ENCODE measurements at regions not wholly inside any gene's neighbourhood (a gene's known extent, or its start where the extent isn't known, plus 50 kb on each side); places are given as distances from the start of the nearest gene placed in this dataset.
"Not testable (repeated sequence)": the region's sequence is repeated elsewhere in the genome, so short reads cannot be mapped to it uniquely, and the experiment has no call there.

- DNase-seq (ENCODE audit: low read depth, low spot score) = no peak
- no peak overlapping the region for H3K27ac ChIP-seq
Measured at GRCh38 chr4:129929052-129929451, 833.1 kb downstream of the C4orf33 start.

- DNase-seq (ENCODE audit: low read depth, low spot score) = no peak
- no peak overlapping the region for H3K27ac ChIP-seq
Measured at GRCh38 chr4:129929984-129930383, 834.0 kb downstream of the C4orf33 start.

- no peak for DNase-seq (ENCODE audit: low read depth, low spot score)
- no peak overlapping the region for H3K27ac ChIP-seq
Measured at GRCh38 chr4:129950217-129950616, 854.3 kb downstream of the C4orf33 start.

GRCh38 chr4:129966175-129966574 lies 870.2 kb downstream of the C4orf33 start:
- H3K27ac ChIP-seq = no peak overlapping the region
- DNase-seq (ENCODE audit: low read depth, low spot score) = no peak

- no peak overlapping the region for H3K27ac ChIP-seq
Measured at GRCh38 chr4:129968366-129968765, 872.4 kb downstream of the C4orf33 start.

GRCh38 chr4:129968778-129969177 lies 872.8 kb downstream of the C4orf33 start:
- H3K27ac ChIP-seq = no peak overlapping the region

More at GRCh38 chr4:129968366-129968765, 872.4 kb downstream of the C4orf33 start:
- DNase-seq (ENCODE audit: low read depth, low spot score) = no peak

GRCh38 chr4:129970801-129971200 lies 874.8 kb downstream of the C4orf33 start:
- no peak overlapping the region for H3K27ac ChIP-seq
- DNase-seq (ENCODE audit: low read depth, low spot score) = no peak

More at GRCh38 chr4:129968778-129969177, 872.8 kb downstream of the C4orf33 start:
- DNase-seq (ENCODE audit: low read depth, low spot score) = no peak

- DNase-seq (ENCODE audit: low read depth, low spot score) = no peak
- no peak overlapping the region for H3K27ac ChIP-seq
Measured at GRCh38 chr4:129971419-129971818, 875.5 kb downstream of the C4orf33 start.

GRCh38 chr4:129972257-129972656 lies 876.3 kb downstream of the C4orf33 start:
- H3K27ac ChIP-seq = no peak overlapping the region
- no peak for DNase-seq (ENCODE audit: low read depth, low spot score)

GRCh38 chr4:129974730-129975129 lies 878.8 kb downstream of the C4orf33 start:
- no peak for DNase-seq (ENCODE audit: low read depth, low spot score)
- no peak overlapping the region for H3K27ac ChIP-seq

- no peak for DNase-seq (ENCODE audit: low read depth, low spot score)
Measured at GRCh38 chr4:129978315-129978714, 882.4 kb downstream of the C4orf33 start.

GRCh38 chr4:129988957-129989356 lies 893.0 kb downstream of the C4orf33 start:
- DNase-seq (ENCODE audit: low read depth, low spot score) = no peak
- H3K27ac ChIP-seq = no peak overlapping the region

More at GRCh38 chr4:129978315-129978714, 882.4 kb downstream of the C4orf33 start:
- H3K27ac ChIP-seq = no peak overlapping the region

GRCh38 chr4:129994715-129995114 lies 898.8 kb downstream of the C4orf33 start:
- no peak for DNase-seq (ENCODE audit: low read depth, low spot score)
- H3K27ac ChIP-seq = no peak overlapping the region

GRCh38 chr4:129998436-129999150 lies 902.6 kb downstream of the C4orf33 start:
- DNase-seq (ENCODE audit: low read depth, low spot score) = no peak

GRCh38 chr4:129999156-129999555 lies 903.2 kb downstream of the C4orf33 start:
- no peak overlapping the region for H3K27ac ChIP-seq
- DNase-seq (ENCODE audit: low read depth, low spot score) = no peak

More at GRCh38 chr4:129998436-129999150, 902.6 kb downstream of the C4orf33 start:
- no peak overlapping the region for H3K27ac ChIP-seq

GRCh38 chr4:130008461-130008860 lies 912.5 kb downstream of the C4orf33 start:
- no peak for DNase-seq (ENCODE audit: low read depth, low spot score)
- no peak overlapping the region for H3K27ac ChIP-seq

- H3K27ac ChIP-seq; DNase-seq (ENCODE audit: low read depth, low spot score): not testable (repeated sequence)
Measured at GRCh38 chr4:130012806-130013205, 916.9 kb downstream of the C4orf33 start.

GRCh38 chr4:130021706-130022105 lies 925.8 kb downstream of the C4orf33 start:
- DNase-seq (ENCODE audit: low read depth, low spot score) = no peak

GRCh38 chr4:130023088-130023487 lies 927.1 kb downstream of the C4orf33 start:
- no peak for DNase-seq (ENCODE audit: low read depth, low spot score)

More at GRCh38 chr4:130021706-130022105, 925.8 kb downstream of the C4orf33 start:
- no peak overlapping the region for H3K27ac ChIP-seq

GRCh38 chr4:130025701-130026100 lies 929.7 kb downstream of the C4orf33 start:
- DNase-seq (ENCODE audit: low read depth, low spot score) = no peak
- H3K27ac ChIP-seq = no peak overlapping the region

More at GRCh38 chr4:130023088-130023487, 927.1 kb downstream of the C4orf33 start:
- no peak overlapping the region for H3K27ac ChIP-seq

GRCh38 chr4:130026185-130026584 lies 930.2 kb downstream of the C4orf33 start:
- no peak overlapping the region for H3K27ac ChIP-seq
- no peak for DNase-seq (ENCODE audit: low read depth, low spot score)

GRCh38 chr4:130027973-130028372 lies 932.0 kb downstream of the C4orf33 start:
- no peak for DNase-seq (ENCODE audit: low read depth, low spot score)
- H3K27ac ChIP-seq = no peak overlapping the region
